GM20000 (cell line): ENCODE measurements at regions not wholly inside any gene's neighbourhood (a gene's known extent, or its start where the extent isn't known, plus 50 kb on each side); places are given as distances from the start of the nearest gene placed in this dataset.

Experiments used
- DNase-seq: peaks from one replicate; pipeline ENCODE4 v3.0.0; 2012; ENCODE audit warnings: low spot score
- CTCF ChIP-seq: IDR thresholded peaks from 2 replicates; pipeline ENCODE4 v1.5.1; 2012; ENCODE audit warnings: mild to moderate bottlenecking, control low read depth; ENCODE audit errors: extremely low read depth, missing control alignments

GRCh38 chr1:190881064-190881463, 403.4 kb upstream of the BRINP3 start:
- no peak for DNase-seq
- TF ChIP-seq CTCF = no peak

- no peak for DNase-seq
- no peak for TF ChIP-seq CTCF
Measured at GRCh38 chr1:190897233-190897632, 419.6 kb upstream of the BRINP3 start.

GRCh38 chr1:190904091-190904695, 426.5 kb upstream of the BRINP3 start:
- TF ChIP-seq CTCF = no peak
- no peak for DNase-seq

- DNase-seq = no peak
- TF ChIP-seq CTCF = no peak
Measured at GRCh38 chr1:190906206-190906725, 428.6 kb upstream of the BRINP3 start.

- TF ChIP-seq CTCF = no peak
- DNase-seq = no peak
Measured at GRCh38 chr1:190908246-190908645, 430.6 kb upstream of the BRINP3 start.

- DNase-seq = no peak
- no peak for TF ChIP-seq CTCF
Measured at GRCh38 chr1:190908691-190909090, 431.0 kb upstream of the BRINP3 start.

- no peak for DNase-seq
Measured at GRCh38 chr1:190935925-190936324, 458.3 kb upstream of the BRINP3 start.

More at GRCh38 chr1:190935925-190936324, 458.3 kb upstream of the BRINP3 start:
- TF ChIP-seq CTCF = no peak
